ENCODE measurements at regions not wholly inside any gene's neighbourhood (a gene's known extent, or its start where the extent isn't known, plus 50 kb on each side); places are given as distances from the start of the nearest gene placed in this dataset.
"Not testable (repeated sequence)": the region's sequence is repeated elsewhere in the genome, so short reads cannot be mapped to it uniquely, and the experiment has no call there.

- H3K4me3 Mint-ChIP-seq = no peak overlapping the region
- DNase-seq (ENCODE audit: low spot score) = no peak
- ChIA-PET CTCF (no interaction called here), POLR2A (no interaction called here)
- peaks cover 83% of the 10 kb centered on the region for H3K36me3 Mint-ChIP-seq
- peaks cover 23% of the 10 kb centered on the region for H3K27me3 Mint-ChIP-seq (ENCODE audit: low read depth)
- no peak for ATAC-seq
- H3K27ac Mint-ChIP-seq = no peak overlapping the region
- H3K4me1 Mint-ChIP-seq = no peaks in the 10 kb centered on the region
- TF ChIP-seq E2F5 (CRISPR knock-in tag; IDR thresholded peaks at IDR 0.05) = no peak
- no peak for TF ChIP-seq RELA (CRISPR knock-in tag; IDR thresholded peaks at IDR 0.05; ENCODE audit: borderline replicate concordance)
- no peak for TF ChIP-seq ZNF416 (CRISPR knock-in tag; IDR thresholded peaks at IDR 0.05)
- no peak for TF ChIP-seq IRF1 (CRISPR knock-in tag; IDR thresholded peaks at IDR 0.05)
- TF ChIP-seq ZNF671 (CRISPR knock-in tag; IDR thresholded peaks at IDR 0.05) = no peak
- TF ChIP-seq ZNF532 (CRISPR knock-in tag; IDR thresholded peaks at IDR 0.05; ENCODE audit: borderline replicate concordance) = no peak
- no peak for TF ChIP-seq ETV6 (CRISPR knock-in tag; IDR thresholded peaks at IDR 0.05)
- TF ChIP-seq PRDM15 (CRISPR knock-in tag; IDR thresholded peaks at IDR 0.05) = no peak
- no peak for TF ChIP-seq NR2C2 (CRISPR knock-in tag; IDR thresholded peaks at IDR 0.05)
- no peak for TF ChIP-seq PREB (CRISPR knock-in tag; IDR thresholded peaks at IDR 0.05; ENCODE audit: borderline replicate concordance)
- no peak for TF ChIP-seq ZMAT4 (CRISPR knock-in tag; IDR thresholded peaks at IDR 0.05)
- TF ChIP-seq USF1 (CRISPR knock-in tag; IDR thresholded peaks at IDR 0.05) = no peak
- no peak for TF ChIP-seq FOXP4 (CRISPR knock-in tag; IDR thresholded peaks at IDR 0.05)
- no peak for TF ChIP-seq PRRX2 (CRISPR knock-in tag; IDR thresholded peaks at IDR 0.05)
- no peak for TF ChIP-seq ZSCAN18 (CRISPR knock-in tag; IDR thresholded peaks at IDR 0.05)
- H3K9me3 Mint-ChIP-seq = peaks cover 85% of the 10 kb centered on the region
Observed at GRCh38 chr16:35154627-35155026, 1695.2 kb downstream of the TP53TG3F start.

GRCh38 chr16:35157549-35157948 is 1698.1 kb downstream of the TP53TG3F start:
- H3K4me1 Mint-ChIP-seq; H3K27ac Mint-ChIP-seq; DNase-seq (ENCODE audit: low spot score); H3K4me3 Mint-ChIP-seq; POLR2A ChIA-PET; CTCF ChIA-PET; ATAC-seq: not testable (repeated sequence)
- H3K9me3 Mint-ChIP-seq = peaks cover 76% of the 10 kb centered on the region
- H3K27me3 Mint-ChIP-seq (ENCODE audit: low read depth) = peaks cover 12% of the 10 kb centered on the region; the same call in 1 of the 2 replicates
- H3K36me3 Mint-ChIP-seq = peaks cover 73% of the 10 kb centered on the region

GRCh38 chr16:35169324-35169723 is 1709.9 kb downstream of the TP53TG3F start:
- peaks cover 39% of the 10 kb centered on the region for H3K9me3 Mint-ChIP-seq
- CTCF ChIA-PET; POLR2A ChIA-PET; H3K4me1 Mint-ChIP-seq; DNase-seq (ENCODE audit: low spot score); ATAC-seq; H3K27ac Mint-ChIP-seq; H3K4me3 Mint-ChIP-seq: not testable (repeated sequence)
- H3K36me3 Mint-ChIP-seq = peaks cover 61% of the 10 kb centered on the region
- peaks cover 11% of the 10 kb centered on the region; the same call in 1 of the 2 replicates for H3K27me3 Mint-ChIP-seq (ENCODE audit: low read depth)

All from WTC11 (cell line).